Uterus (tissue), 3 donors: ENCODE measurements at regions not wholly inside any gene's neighbourhood (a gene's known extent, or its start where the extent isn't known, plus 50 kb on each side); places are given as distances from the start of the nearest gene placed in this dataset.

ENCODE experiments used
- DNase-seq, 2 donors: peaks; one replicate each; pipeline ENCODE4 v3.0.0-alpha.2; 2019 to 2020
- H3K27ac ChIP-seq, 2 donors: fragments of 200-600 bp; sonication (generic); 1 replicate in 1 of 2; 2 replicates in 1 of 2; pipeline ENCODE4 v1.5.1; 2016 to 2018
- H3K27me3 ChIP-seq, 2 donors: fragments of 200-600 bp; sonication (generic); one replicate each; pipeline ENCODE4 v1.5.1; 2018 to 2019; ENCODE audit warnings: control low read depth in 1 of 2
- H3K36me3 ChIP-seq, 2 donors: fragments of 200-600 bp; sonication (generic); one replicate each; pipeline ENCODE4 v1.5.1; 2019; ENCODE audit warnings: control low read depth in 1 of 2
- H3K4me1 ChIP-seq, 2 donors: fragments of 200-600 bp; sonication (generic); one replicate each; pipeline ENCODE4 v1.5.1; 2018 to 2019; ENCODE audit warnings: control low read depth in 1 of 2
- H3K4me3 ChIP-seq, 2 donors: fragments of 200-600 bp; sonication (generic); 1 replicate in 1 of 2; 2 replicates in 1 of 2; pipeline ENCODE4 v1.5.1; 2018 to 2019; ENCODE audit warnings: mild to moderate bottlenecking in 1 of 2
- H3K9me3 ChIP-seq, 2 donors: fragments of 200-600 bp; sonication (generic); one replicate each; pipeline ENCODE4 v1.5.1; 2019; ENCODE audit warnings: control low read depth in 1 of 2
- POLR2A ChIP-seq, 2 donors: fragments of 450-650 bp; IDR thresholded peaks; one replicate each; pipeline ENCODE4 v1.6.1; 2016; ENCODE audit warnings: antibody characterized with exemption in 2 of 2, mild to moderate bottlenecking in 1 of 2, moderate library complexity in 1 of 2
- intact Hi-C: fragments of 100-400 bp; cut with DNase I; formaldehyde crosslinking; loops from one replicate; pipeline ENCODE4 v1.15.1; 2023; ENCODE audit warnings: low total_unique reads
- TF ChIP-seq, protein P1 (sequence below), 4 experiments: fragments of 200-600 bp in 2 of 4; fragments of 450-650 bp in 2 of 4; sonication (generic) in 2 of 4; IDR thresholded peaks; one replicate each; pipeline ENCODE4 v1.5.1; 2016 to 2019; ENCODE audit warnings: antibody characterized with exemption in 4 of 4, mild to moderate bottlenecking in 2 of 4, moderate library complexity in 1 of 4
- donor health status: DM: yes; HTN: yes; CAD: no.

- DNase-seq = no peak
Measured at GRCh38 chr9:108628316-108628715, 227.5 kb downstream of the ACTL7B start.

GRCh38 chr9:108626743-108627142, 229.0 kb downstream of the ACTL7B start:
- intact Hi-C loops = no loop called here
- H3K4me1 ChIP-seq = no peaks in the 10 kb centered on the region

More at GRCh38 chr9:108628316-108628715, 227.5 kb downstream of the ACTL7B start:
- intact Hi-C loops = no loop called here
- Histone ChIP-seq H3K27me3 (no peaks in the 10 kb centered on the region), H3K27ac (no peak overlapping the region), H3K4me1 (no peaks in the 10 kb centered on the region), H3K4me3 (no peak overlapping the region), H3K36me3 (no peaks in the 10 kb centered on the region), H3K9me3 (no peaks in the 10 kb centered on the region)
- TF ChIP-seq, protein P1, sequence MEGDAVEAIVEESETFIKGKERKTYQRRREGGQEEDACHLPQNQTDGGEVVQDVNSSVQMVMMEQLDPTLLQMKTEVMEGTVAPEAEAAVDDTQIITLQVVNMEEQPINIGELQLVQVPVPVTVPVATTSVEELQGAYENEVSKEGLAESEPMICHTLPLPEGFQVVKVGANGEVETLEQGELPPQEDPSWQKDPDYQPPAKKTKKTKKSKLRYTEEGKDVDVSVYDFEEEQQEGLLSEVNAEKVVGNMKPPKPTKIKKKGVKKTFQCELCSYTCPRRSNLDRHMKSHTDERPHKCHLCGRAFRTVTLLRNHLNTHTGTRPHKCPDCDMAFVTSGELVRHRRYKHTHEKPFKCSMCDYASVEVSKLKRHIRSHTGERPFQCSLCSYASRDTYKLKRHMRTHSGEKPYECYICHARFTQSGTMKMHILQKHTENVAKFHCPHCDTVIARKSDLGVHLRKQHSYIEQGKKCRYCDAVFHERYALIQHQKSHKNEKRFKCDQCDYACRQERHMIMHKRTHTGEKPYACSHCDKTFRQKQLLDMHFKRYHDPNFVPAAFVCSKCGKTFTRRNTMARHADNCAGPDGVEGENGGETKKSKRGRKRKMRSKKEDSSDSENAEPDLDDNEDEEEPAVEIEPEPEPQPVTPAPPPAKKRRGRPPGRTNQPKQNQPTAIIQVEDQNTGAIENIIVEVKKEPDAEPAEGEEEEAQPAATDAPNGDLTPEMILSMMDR (IDR thresholded peaks at IDR 0.05) = no peak
- no peak for TF ChIP-seq POLR2A (IDR thresholded peaks at IDR 0.05)

GRCh38 chr9:108621991-108622855, 233.6 kb downstream of the ACTL7B start:
- H3K4me3 ChIP-seq = no peak overlapping the region
- TF ChIP-seq, protein P1 (IDR thresholded peaks at IDR 0.05) = no peak
- TF ChIP-seq POLR2A (IDR thresholded peaks at IDR 0.05) = no peak
- H3K27ac ChIP-seq = no peak overlapping the region
- DNase-seq = no peak
- no peaks in the 10 kb centered on the region for H3K27me3 ChIP-seq
- H3K36me3 ChIP-seq = no peaks in the 10 kb centered on the region
- H3K4me1 ChIP-seq = no peaks in the 10 kb centered on the region
- intact Hi-C loops = no loop called here
- H3K9me3 ChIP-seq = no peaks in the 10 kb centered on the region

More at GRCh38 chr9:108626743-108627142, 229.0 kb downstream of the ACTL7B start:
- Histone ChIP-seq H3K27ac (no peak overlapping the region), H3K27me3 (no peaks in the 10 kb centered on the region), H3K36me3 (no peaks in the 10 kb centered on the region), H3K9me3 (no peaks in the 10 kb centered on the region), H3K4me3 (no peak overlapping the region)
- TF ChIP-seq POLR2A (IDR thresholded peaks at IDR 0.05) = no peak
- TF ChIP-seq, protein P1 (IDR thresholded peaks at IDR 0.05) = no peak
- DNase-seq = no peak

GRCh38 chr9:108620767-108621166, 235.0 kb downstream of the ACTL7B start:
- H3K9me3 ChIP-seq = no peaks in the 10 kb centered on the region
- TF ChIP-seq POLR2A (IDR thresholded peaks at IDR 0.05) = no peak
- TF ChIP-seq, protein P1 (IDR thresholded peaks at IDR 0.05) = no peak
- intact Hi-C loops = no loop called here
- no peak for DNase-seq
- H3K27ac ChIP-seq = no peak overlapping the region
- H3K36me3 ChIP-seq = no peaks in the 10 kb centered on the region
- H3K27me3 ChIP-seq = no peaks in the 10 kb centered on the region
- H3K4me1 ChIP-seq = no peaks in the 10 kb centered on the region
- H3K4me3 ChIP-seq = no peak overlapping the region

GRCh38 chr9:108618906-108619550, 236.8 kb downstream of the ACTL7B start:
- H3K27ac ChIP-seq = no peak overlapping the region
- H3K36me3 ChIP-seq = no peaks in the 10 kb centered on the region
- DNase-seq = no peak
- no peak overlapping the region for H3K4me3 ChIP-seq
- TF ChIP-seq, protein P1 (IDR thresholded peaks at IDR 0.05) = no peak
- TF ChIP-seq POLR2A (IDR thresholded peaks at IDR 0.05) = no peak
- no peaks in the 10 kb centered on the region for H3K4me1 ChIP-seq
- H3K27me3 ChIP-seq = no peaks in the 10 kb centered on the region
- H3K9me3 ChIP-seq = no peaks in the 10 kb centered on the region
- intact Hi-C loops = no loop called here
